ENCODE measurements at regions not wholly inside any gene's neighbourhood (a gene's known extent, or its start where the extent isn't known, plus 50 kb on each side); places are given as distances from the start of the nearest gene placed in this dataset.
A peak's percentile ranks its signal among the peaks of the same experiment; 100 is the strongest.
"Not testable (repeated sequence)": the region's sequence is repeated elsewhere in the genome, so short reads cannot be mapped to it uniquely, and the experiment has no call there.

GRCh38 chr10:42146165-42146564, 492.2 kb downstream of the ZNF33B start:
- H3K9me3 Mint-ChIP-seq: peaks cover 3 to 70% (median 43%) of the 10 kb centered on the region in 8 donors
- H3K27me3 ChIP-seq (ENCODE audit: insufficient read depth, low read length); H3K36me3 Mint-ChIP-seq: not testable (repeated sequence)

GRCh38 chr10:42138023-42138422, 500.3 kb downstream of the ZNF33B start:
- H3K27ac ChIP-seq (ENCODE audit: low read depth, low read length); DNase-seq; H3K27me3 Mint-ChIP-seq; H3K36me3 ChIP-seq (ENCODE audit: insufficient read depth, low read length); H3K4me3 ChIP-seq (ENCODE audit: low read length in 2 of 2); H3K27me3 ChIP-seq (ENCODE audit: insufficient read depth, low read length); H3K4me3 Mint-ChIP-seq; H3K4me1 Mint-ChIP-seq; H3K9me3 ChIP-seq (ENCODE audit: control insufficient read depth in 1 of 2, low read length in 2 of 2); intact Hi-C loops (cut with micrococcal nuclease); CTCF ChIA-PET (ENCODE audit: partially characterized antibody); POLR2A ChIA-PET (ENCODE audit: partially characterized antibody); H3K27ac Mint-ChIP-seq; H3K4me1 ChIP-seq (ENCODE audit: insufficient read depth, low read length); H3K36me3 Mint-ChIP-seq: not testable (repeated sequence)
- peaks cover 0 to 32% (median 15%) of the 10 kb centered on the region in 8 donors for H3K9me3 Mint-ChIP-seq

More at GRCh38 chr10:42146165-42146564, 492.2 kb downstream of the ZNF33B start:
- H3K9me3 ChIP-seq (ENCODE audit: control insufficient read depth in 1 of 2, low read length in 2 of 2); DNase-seq; CTCF ChIA-PET (ENCODE audit: partially characterized antibody); H3K4me1 Mint-ChIP-seq; H3K27ac ChIP-seq (ENCODE audit: low read depth, low read length); intact Hi-C loops (cut with micrococcal nuclease); H3K27me3 Mint-ChIP-seq; H3K4me1 ChIP-seq (ENCODE audit: insufficient read depth, low read length); H3K36me3 ChIP-seq (ENCODE audit: insufficient read depth, low read length); H3K4me3 ChIP-seq (ENCODE audit: low read length in 2 of 2); H3K4me3 Mint-ChIP-seq; H3K27ac Mint-ChIP-seq; POLR2A ChIA-PET (ENCODE audit: partially characterized antibody): not testable (repeated sequence)

- Histone ChIP-seq H3K4me1 (ENCODE audit: insufficient read depth, low read length) (no peaks in the 10 kb centered on the region), H3K27me3 (ENCODE audit: insufficient read depth, low read length) (no peaks in the 10 kb centered on the region), H3K36me3 (ENCODE audit: insufficient read depth, low read length) (no peaks in the 10 kb centered on the region), H3K4me3 (ENCODE audit: low read length in 2 of 2) (no peak overlapping the region), H3K9me3 (ENCODE audit: control insufficient read depth in 1 of 2, low read length in 2 of 2) (no peaks in the 10 kb centered on the region), H3K27ac (ENCODE audit: low read depth, low read length) (no peak overlapping the region)
- CTCF ChIA-PET (ENCODE audit: partially characterized antibody): no interaction called here
- DNase-seq: no peak
- peaks cover 0 to 26% (median 11%) of the 10 kb centered on the region in 8 donors for H3K9me3 Mint-ChIP-seq
- H3K4me1 Mint-ChIP-seq: no peaks in the 10 kb centered on the region
- H3K4me3 Mint-ChIP-seq: no peak overlapping the region
- no peaks in the 10 kb centered on the region for H3K27me3 Mint-ChIP-seq
- H3K27ac Mint-ChIP-seq: peak overlapping the region in 1 of 7 donors; percentile 69
- POLR2A ChIA-PET (ENCODE audit: partially characterized antibody): no interaction called here
- H3K36me3 Mint-ChIP-seq: no peaks in the 10 kb centered on the region
- intact Hi-C loops (cut with micrococcal nuclease): no loop called here
Measured at GRCh38 chr10:42113158-42113450, 525.3 kb downstream of the ZNF33B start.

GRCh38 chr10:42112331-42113157, 525.8 kb downstream of the ZNF33B start:
- Mint-ChIP-seq H3K27me3 (no peaks in the 10 kb centered on the region), H3K9me3 (peaks cover 0 to 26% (median 11%) of the 10 kb centered on the region in 8 donors), H3K4me3 (no peak overlapping the region), H3K4me1 (no peaks in the 10 kb centered on the region), H3K36me3 (no peaks in the 10 kb centered on the region), H3K27ac (peak overlapping the region in 1 of 7 donors; percentile 69)
- CTCF ChIA-PET (ENCODE audit: partially characterized antibody): no interaction called here
- Histone ChIP-seq H3K4me3 (ENCODE audit: low read length in 2 of 2) (no peak overlapping the region), H3K36me3 (ENCODE audit: insufficient read depth, low read length) (no peaks in the 10 kb centered on the region), H3K27ac (ENCODE audit: low read depth, low read length) (no peak overlapping the region), H3K9me3 (ENCODE audit: control insufficient read depth in 1 of 2, low read length in 2 of 2) (no peaks in the 10 kb centered on the region), H3K4me1 (ENCODE audit: insufficient read depth, low read length) (no peaks in the 10 kb centered on the region), H3K27me3 (ENCODE audit: insufficient read depth, low read length) (no peaks in the 10 kb centered on the region)
- intact Hi-C loops (cut with micrococcal nuclease): no loop called here
- POLR2A ChIA-PET (ENCODE audit: partially characterized antibody): no interaction called here
- no peak for DNase-seq

GRCh38 chr10:42111661-42112330, 526.6 kb downstream of the ZNF33B start:
- Histone ChIP-seq H3K27me3 (ENCODE audit: insufficient read depth, low read length) (no peaks in the 10 kb centered on the region), H3K4me3 (ENCODE audit: low read length in 2 of 2) (no peak overlapping the region), H3K36me3 (ENCODE audit: insufficient read depth, low read length) (no peaks in the 10 kb centered on the region), H3K4me1 (ENCODE audit: insufficient read depth, low read length) (no peaks in the 10 kb centered on the region), H3K9me3 (ENCODE audit: control insufficient read depth in 1 of 2, low read length in 2 of 2) (no peaks in the 10 kb centered on the region), H3K27ac (ENCODE audit: low read depth, low read length) (no peak overlapping the region)
- ChIA-PET POLR2A (ENCODE audit: partially characterized antibody) (no interaction called here), CTCF (ENCODE audit: partially characterized antibody) (no interaction called here)
- H3K27me3 Mint-ChIP-seq: no peaks in the 10 kb centered on the region
- peaks cover 0 to 28% (median 12%) of the 10 kb centered on the region in 8 donors for H3K9me3 Mint-ChIP-seq
- H3K4me3 Mint-ChIP-seq: no peak overlapping the region
- no peaks in the 10 kb centered on the region for H3K36me3 Mint-ChIP-seq
- H3K4me1 Mint-ChIP-seq: no peaks in the 10 kb centered on the region
- intact Hi-C loops (cut with micrococcal nuclease): no loop called here
- DNase-seq: no peak
- no peak overlapping the region for H3K27ac Mint-ChIP-seq

- H3K27me3 Mint-ChIP-seq: no peaks in the 10 kb centered on the region
- H3K27me3 ChIP-seq (ENCODE audit: insufficient read depth, low read length): no peaks in the 10 kb centered on the region
- CTCF ChIA-PET (ENCODE audit: partially characterized antibody): no interaction called here
- DNase-seq: no peak
- H3K27ac Mint-ChIP-seq: no peak overlapping the region
- H3K4me3 Mint-ChIP-seq: no peak overlapping the region
- intact Hi-C loops (cut with micrococcal nuclease): no loop called here
- H3K27ac ChIP-seq (ENCODE audit: low read depth, low read length): no peak overlapping the region
- H3K36me3 ChIP-seq (ENCODE audit: insufficient read depth, low read length): no peaks in the 10 kb centered on the region
- H3K9me3 ChIP-seq (ENCODE audit: control insufficient read depth in 1 of 2, low read length in 2 of 2): no peaks in the 10 kb centered on the region
- no peaks in the 10 kb centered on the region for H3K4me1 Mint-ChIP-seq
- no peaks in the 10 kb centered on the region for H3K4me1 ChIP-seq (ENCODE audit: insufficient read depth, low read length)
- H3K36me3 Mint-ChIP-seq: no peaks in the 10 kb centered on the region
- no peak overlapping the region for H3K4me3 ChIP-seq (ENCODE audit: low read length in 2 of 2)
- POLR2A ChIA-PET (ENCODE audit: partially characterized antibody): no interaction called here
- peaks cover 0 to 31% (median 13%) of the 10 kb centered on the region in 8 donors for H3K9me3 Mint-ChIP-seq
Measured at GRCh38 chr10:42111076-42111475, 527.3 kb downstream of the ZNF33B start.

All from CD4-positive, alpha-beta memory T cell (primary cell).